ENCODE measurements at regions not wholly inside any gene's neighbourhood (a gene's known extent, or its start where the extent isn't known, plus 50 kb on each side); places are given as distances from the start of the nearest gene placed in this dataset.
A peak's percentile ranks its signal among the peaks of the same experiment; 100 is the strongest.

- Histone ChIP-seq H3K27ac (replicated peaks; ENCODE audit: low read length) (no peak overlapping the region), H4K91ac (ENCODE audit: low read depth, low read length, poor library complexity) (no peak overlapping the region), H2BK15ac (ENCODE audit: low read length) (no peak overlapping the region), H2AFZ (ENCODE audit: low read length) (no peak overlapping the region), H3K18ac (ENCODE audit: low read length) (no peak overlapping the region), H4K8ac (ENCODE audit: low read depth, low read length) (no peak overlapping the region), H3K14ac (ENCODE audit: low read length) (no peak overlapping the region), H3K9me3 (replicated peaks in 1 of 2; ENCODE audit: control insufficient read depth in 2 of 2, insufficient read depth in 1 of 2, low read depth in 1 of 2, low read length in 2 of 2) (no peaks in the 10 kb centered on the region), H3K9ac (ENCODE audit: low read depth, low read length, poor library complexity) (no peak overlapping the region), H3K36me3 (replicated peaks in 1 of 2; ENCODE audit: control insufficient read depth in 2 of 2, insufficient read depth in 2 of 2, low read length in 2 of 2) (no peaks in the 10 kb centered on the region), H3K4ac (ENCODE audit: low read length) (no peak overlapping the region), H2AK5ac (ENCODE audit: low read depth, low read length) (no peak overlapping the region), H3K4me3 (ENCODE audit: low read length in 2 of 2) (no peak overlapping the region), H3K4me1 (ENCODE audit: control insufficient read depth in 2 of 2, insufficient read depth in 1 of 2, low read depth in 1 of 2, low read length in 2 of 2) (peaks cover 10 to 20% of the 10 kb centered on the region in 2 donors), H3K23ac (ENCODE audit: low read depth, low read length, poor library complexity) (no peak overlapping the region), H2BK12ac (ENCODE audit: low read length) (no peak overlapping the region), H2BK5ac (ENCODE audit: low read length) (no peak overlapping the region), H3K4me2 (ENCODE audit: insufficient read depth, low read length, poor library complexity, severe bottlenecking) (no peak overlapping the region), H3K27me3 (ENCODE audit: control insufficient read depth in 3 of 3, insufficient read depth in 3 of 3, low read depth in 1 of 3, low read length in 3 of 3) (no peaks in the 10 kb centered on the region), H2BK120ac (ENCODE audit: low read depth, low read length) (no peak overlapping the region), H3K79me1 (ENCODE audit: low read depth, low read length) (no peaks in the 10 kb centered on the region)
- DNase-seq (ENCODE audit: low spot score), result no peak
- no CpG with 5 or more reads among the region's 2 CpGs for WGBS, 2 donors (ENCODE audit: extremely low coverage in 2 of 2, insufficient read length in 2 of 2, insufficient replicate concordance in 1 of 2)
Measured at GRCh38 chr11:113542420-113542819, 67.2 kb upstream of the DRD2 start.

- Histone ChIP-seq H3K4me2 (ENCODE audit: insufficient read depth, low read length, poor library complexity, severe bottlenecking) (no peak overlapping the region), H3K18ac (ENCODE audit: low read length) (no peak overlapping the region), H4K8ac (ENCODE audit: low read depth, low read length) (no peak overlapping the region), H3K23ac (ENCODE audit: low read depth, low read length, poor library complexity) (no peak overlapping the region), H3K27ac (replicated peaks; ENCODE audit: low read length) (no peak overlapping the region), H2AK5ac (ENCODE audit: low read depth, low read length) (no peak overlapping the region), H3K9me3 (replicated peaks in 1 of 2; ENCODE audit: control insufficient read depth in 2 of 2, insufficient read depth in 1 of 2, low read depth in 1 of 2, low read length in 2 of 2) (no peaks in the 10 kb centered on the region), H3K4me1 (ENCODE audit: control insufficient read depth in 2 of 2, insufficient read depth in 1 of 2, low read depth in 1 of 2, low read length in 2 of 2) (peaks cover 10 to 20% of the 10 kb centered on the region in 2 donors), H3K79me1 (ENCODE audit: low read depth, low read length) (no peaks in the 10 kb centered on the region), H3K36me3 (replicated peaks in 1 of 2; ENCODE audit: control insufficient read depth in 2 of 2, insufficient read depth in 2 of 2, low read length in 2 of 2) (no peaks in the 10 kb centered on the region), H3K14ac (ENCODE audit: low read length) (no peak overlapping the region), H2AFZ (ENCODE audit: low read length) (no peak overlapping the region), H4K91ac (ENCODE audit: low read depth, low read length, poor library complexity) (no peak overlapping the region), H2BK120ac (ENCODE audit: low read depth, low read length) (no peak overlapping the region), H2BK12ac (ENCODE audit: low read length) (no peak overlapping the region), H3K27me3 (ENCODE audit: control insufficient read depth in 3 of 3, insufficient read depth in 3 of 3, low read depth in 1 of 3, low read length in 3 of 3) (no peaks in the 10 kb centered on the region), H2BK5ac (ENCODE audit: low read length) (no peak overlapping the region), H3K4me3 (ENCODE audit: low read length in 2 of 2) (no peak overlapping the region), H3K4ac (ENCODE audit: low read length) (no peak overlapping the region), H3K9ac (ENCODE audit: low read depth, low read length, poor library complexity) (no peak overlapping the region), H2BK15ac (ENCODE audit: low read length) (no peak overlapping the region)
- WGBS, 2 donors (ENCODE audit: extremely low coverage in 2 of 2, insufficient read length in 2 of 2, insufficient replicate concordance in 1 of 2), result no CpG with 5 or more reads among the region's 8 CpGs
- DNase-seq (ENCODE audit: low spot score), result no peak
Measured at GRCh38 chr11:113540416-113541330, 65.5 kb upstream of the DRD2 start.

GRCh38 chr11:113538451-113539412 lies 63.5 kb upstream of the DRD2 start:
- Histone ChIP-seq H3K9me3 (replicated peaks in 1 of 2; ENCODE audit: control insufficient read depth in 2 of 2, insufficient read depth in 1 of 2, low read depth in 1 of 2, low read length in 2 of 2) (no peaks in the 10 kb centered on the region), H2BK120ac (ENCODE audit: low read depth, low read length) (no peak overlapping the region), H3K27ac (replicated peaks; ENCODE audit: low read length) (no peak overlapping the region), H2BK5ac (ENCODE audit: low read length) (peak overlapping the region; percentile 32), H3K27me3 (ENCODE audit: control insufficient read depth in 3 of 3, insufficient read depth in 3 of 3, low read depth in 1 of 3, low read length in 3 of 3) (no peaks in the 10 kb centered on the region), H3K4me2 (ENCODE audit: insufficient read depth, low read length, poor library complexity, severe bottlenecking) (no peak overlapping the region), H3K14ac (ENCODE audit: low read length) (no peak overlapping the region), H4K8ac (ENCODE audit: low read depth, low read length) (no peak overlapping the region), H3K23ac (ENCODE audit: low read depth, low read length, poor library complexity) (no peak overlapping the region), H3K4ac (ENCODE audit: low read length) (no peak overlapping the region), H4K91ac (ENCODE audit: low read depth, low read length, poor library complexity) (no peak overlapping the region), H2AK5ac (ENCODE audit: low read depth, low read length) (no peak overlapping the region), H2BK12ac (ENCODE audit: low read length) (no peak overlapping the region), H3K36me3 (replicated peaks in 1 of 2; ENCODE audit: control insufficient read depth in 2 of 2, insufficient read depth in 2 of 2, low read length in 2 of 2) (no peaks in the 10 kb centered on the region), H3K9ac (ENCODE audit: low read depth, low read length, poor library complexity) (no peak overlapping the region), H3K18ac (ENCODE audit: low read length) (peak overlapping the region; percentile 20), H2AFZ (ENCODE audit: low read length) (no peak overlapping the region), H3K4me3 (ENCODE audit: low read length in 2 of 2) (no peak overlapping the region), H2BK15ac (ENCODE audit: low read length) (no peak overlapping the region), H3K79me1 (ENCODE audit: low read depth, low read length) (no peaks in the 10 kb centered on the region), H3K4me1 (ENCODE audit: control insufficient read depth in 2 of 2, insufficient read depth in 1 of 2, low read depth in 1 of 2, low read length in 2 of 2) (peaks cover 10 to 25% of the 10 kb centered on the region in 2 donors)
- DNase-seq (ENCODE audit: low spot score), result no peak
- no CpG with 5 or more reads among the region's 6 CpGs for WGBS, 2 donors (ENCODE audit: extremely low coverage in 2 of 2, insufficient read length in 2 of 2, insufficient replicate concordance in 1 of 2)

- no peak overlapping the region for H2BK15ac ChIP-seq (ENCODE audit: low read length)
- no peak for DNase-seq (ENCODE audit: low spot score)
- peaks cover 10 to 24% of the 10 kb centered on the region in 2 donors for H3K4me1 ChIP-seq (ENCODE audit: control insufficient read depth in 2 of 2, insufficient read depth in 1 of 2, low read depth in 1 of 2, low read length in 2 of 2)
- H2BK5ac ChIP-seq (ENCODE audit: low read length), result no peak overlapping the region
- H2AFZ ChIP-seq (ENCODE audit: low read length), result no peak overlapping the region
- H3K4me3 ChIP-seq (ENCODE audit: low read length in 2 of 2), result no peak overlapping the region
- H2BK12ac ChIP-seq (ENCODE audit: low read length), result no peak overlapping the region
- H3K4me2 ChIP-seq (ENCODE audit: insufficient read depth, low read length, poor library complexity, severe bottlenecking), result no peak overlapping the region
- no peak overlapping the region for H3K23ac ChIP-seq (ENCODE audit: low read depth, low read length, poor library complexity)
- no peak overlapping the region for H2BK120ac ChIP-seq (ENCODE audit: low read depth, low read length)
- H3K9me3 ChIP-seq (replicated peaks in 1 of 2; ENCODE audit: control insufficient read depth in 2 of 2, insufficient read depth in 1 of 2, low read depth in 1 of 2, low read length in 2 of 2), result no peaks in the 10 kb centered on the region
- H3K27ac ChIP-seq (replicated peaks; ENCODE audit: low read length), result peak overlapping the region; percentile 38
- H3K4ac ChIP-seq (ENCODE audit: low read length), result no peak overlapping the region
- H4K91ac ChIP-seq (ENCODE audit: low read depth, low read length, poor library complexity), result no peak overlapping the region
- H3K79me1 ChIP-seq (ENCODE audit: low read depth, low read length), result no peaks in the 10 kb centered on the region
- no peaks in the 10 kb centered on the region for H3K36me3 ChIP-seq (replicated peaks in 1 of 2; ENCODE audit: control insufficient read depth in 2 of 2, insufficient read depth in 2 of 2, low read length in 2 of 2)
- H2AK5ac ChIP-seq (ENCODE audit: low read depth, low read length), result no peak overlapping the region
- no peak overlapping the region for H4K8ac ChIP-seq (ENCODE audit: low read depth, low read length)
- no peak overlapping the region for H3K18ac ChIP-seq (ENCODE audit: low read length)
- H3K14ac ChIP-seq (ENCODE audit: low read length), result no peak overlapping the region
- no peaks in the 10 kb centered on the region for H3K27me3 ChIP-seq (ENCODE audit: control insufficient read depth in 3 of 3, insufficient read depth in 3 of 3, low read depth in 1 of 3, low read length in 3 of 3)
- no peak overlapping the region for H3K9ac ChIP-seq (ENCODE audit: low read depth, low read length, poor library complexity)
- WGBS, 2 donors (ENCODE audit: extremely low coverage in 2 of 2, insufficient read length in 2 of 2, insufficient replicate concordance in 1 of 2), result no CpG with 5 or more reads among the region's 4 CpGs
Measured at GRCh38 chr11:113534625-113535024, 59.4 kb upstream of the DRD2 start.
